Gastroesophageal sphincter (tissue), 4 donors: ENCODE measurements at regions not wholly inside any gene's neighbourhood (a gene's known extent, or its start where the extent isn't known, plus 50 kb on each side); places are given as distances from the start of the nearest gene placed in this dataset.

Source experiments
- ATAC-seq: fragments of 150-250 bp; one replicate; pipeline ENCODE4 v1.9.1; 2016; ENCODE audit warnings: mild to moderate bottlenecking, moderate library complexity
- H3K27ac ChIP-seq, 4 donors: fragments of 200-600 bp; sonication (generic) in 3 of 4; 1 replicate in 3 of 4; 2 replicates in 1 of 4; pipeline ENCODE4 v1.5.1; 2016 to 2019
- H3K27me3 ChIP-seq: fragments of 200-600 bp; sonication (generic); one replicate; pipeline ENCODE4 v1.5.1; 2019
- H3K36me3 ChIP-seq, 2 donors: fragments of 200-600 bp; sonication (generic); one replicate each; pipeline ENCODE4 v1.5.1; 2019; ENCODE audit warnings: control low read depth in 1 of 2
- H3K4me1 ChIP-seq, 3 donors: fragments of 200-600 bp; sonication (generic); 1 replicate in 2 of 3; 2 replicates in 1 of 3; pipeline ENCODE4 v1.5.1; 2016 to 2019; ENCODE audit warnings: control low read depth in 2 of 3
- H3K4me3 ChIP-seq, 2 donors: fragments of 200-600 bp; sonication (generic); one replicate each; pipeline ENCODE4 v1.5.1; 2019; ENCODE audit warnings: mild to moderate bottlenecking in 1 of 2, moderate library complexity in 1 of 2
- H3K9me3 ChIP-seq, 3 donors: fragments of 200-600 bp; sonication (generic); one replicate each; pipeline ENCODE4 v1.5.1; 2017 to 2019; ENCODE audit warnings: control low read depth in 2 of 3
- CTCF ChIP-seq, 4 experiments: fragments of 200-600 bp in 2 of 4; fragments of 450-650 bp in 2 of 4; sonication (generic) in 1 of 4; IDR thresholded peaks; one replicate each; pipeline ENCODE4 v1.5.1; 2017 to 2019; ENCODE audit warnings: antibody characterized with exemption in 4 of 4, mild to moderate bottlenecking in 2 of 4, moderate library complexity in 2 of 4
- EP300 ChIP-seq: sonication (generic); formaldehyde crosslinking; IDR thresholded peaks from one replicate; pipeline ENCODE4 v1.6.1; 2017; ENCODE audit warnings: antibody characterized with exemption, mild to moderate bottlenecking
- POLR2A ChIP-seq, 2 donors: fragments of 450-650 bp; IDR thresholded peaks; one replicate each; pipeline ENCODE4 v1.6.1; 2017; ENCODE audit warnings: antibody characterized with exemption in 2 of 2, mild to moderate bottlenecking in 2 of 2, moderate library complexity in 1 of 2
- POLR2AphosphoS5 ChIP-seq: sonication (generic); formaldehyde crosslinking; IDR thresholded peaks from one replicate; pipeline ENCODE4 v1.6.1; 2017; ENCODE audit warnings: antibody characterized with exemption
- WGBS, 2 donors: methylation state at CpG; one replicate each; pipeline ENCODE4 v1.1.5; 2018; ENCODE audit warnings: low coverage in 1 of 2; 5-methylcytosine and 5-hydroxymethylcytosine counted together

GRCh38 chr4:43399726-43400125 is 507.2 kb downstream of the GRXCR1 start:
- WGBS, 2 donors: 60 to 65% methylated on average over 3 of the region's 3 CpGs
- Histone ChIP-seq H3K4me3 (no peak overlapping the region), H3K27ac (no peak overlapping the region), H3K27me3 (no peaks in the 10 kb centered on the region), H3K4me1 (no peaks in the 10 kb centered on the region), H3K36me3 (no peaks in the 10 kb centered on the region), H3K9me3 (no peaks in the 10 kb centered on the region)
- TF ChIP-seq POLR2AphosphoS5 (no peak), POLR2A (IDR thresholded peaks at IDR 0.05) (no peak), CTCF (IDR thresholded peaks at IDR 0.05) (no peak)
- ATAC-seq: no peak

- Histone ChIP-seq H3K4me1 (no peaks in the 10 kb centered on the region), H3K9me3 (no peaks in the 10 kb centered on the region), H3K27ac (no peak overlapping the region), H3K36me3 (no peaks in the 10 kb centered on the region), H3K27me3 (no peaks in the 10 kb centered on the region), H3K4me3 (no peak overlapping the region)
- ATAC-seq: no peak
- 71 to 92% methylated on average over 1 of the region's 1 CpG for WGBS, 2 donors
- no peak for TF ChIP-seq POLR2A (IDR thresholded peaks at IDR 0.05)
- no peak for TF ChIP-seq EP300
- TF ChIP-seq CTCF (IDR thresholded peaks at IDR 0.05): no peak
- no peak for TF ChIP-seq POLR2AphosphoS5
Observed at GRCh38 chr4:43402393-43402792, 509.9 kb downstream of the GRXCR1 start.

- WGBS, 2 donors: 100% methylated on average over 2 of the region's 9 CpGs; no CpG with 5 or more reads in 1 of the 2 donors
- no peaks in the 10 kb centered on the region for H3K9me3 ChIP-seq
- H3K27me3 ChIP-seq: no peaks in the 10 kb centered on the region
- no peaks in the 10 kb centered on the region for H3K4me1 ChIP-seq
- TF ChIP-seq POLR2A (IDR thresholded peaks at IDR 0.05) (no peak), EP300 (no peak), CTCF (IDR thresholded peaks at IDR 0.05) (no peak), POLR2AphosphoS5 (no peak)
- no peak for ATAC-seq
- H3K36me3 ChIP-seq: no peaks in the 10 kb centered on the region
- no peak overlapping the region for H3K4me3 ChIP-seq
- H3K27ac ChIP-seq: no peak overlapping the region
Observed at GRCh38 chr4:43410636-43411035, 518.1 kb downstream of the GRXCR1 start.

- H3K27ac ChIP-seq: no peak overlapping the region
- H3K27me3 ChIP-seq: no peaks in the 10 kb centered on the region
- ATAC-seq: no peak
- no peaks in the 10 kb centered on the region for H3K36me3 ChIP-seq
- no peaks in the 10 kb centered on the region for H3K9me3 ChIP-seq
- TF ChIP-seq POLR2AphosphoS5 (no peak), CTCF (IDR thresholded peaks at IDR 0.05) (no peak), POLR2A (IDR thresholded peaks at IDR 0.05) (no peak)
- H3K4me1 ChIP-seq: no peaks in the 10 kb centered on the region
- H3K4me3 ChIP-seq: no peak overlapping the region
Observed at GRCh38 chr4:43411226-43411625, 518.7 kb downstream of the GRXCR1 start.

GRCh38 chr4:43423276-43423675 is 530.8 kb downstream of the GRXCR1 start:
- Histone ChIP-seq H3K27ac (no peak overlapping the region), H3K9me3 (no peaks in the 10 kb centered on the region), H3K4me1 (no peaks in the 10 kb centered on the region), H3K36me3 (no peaks in the 10 kb centered on the region), H3K27me3 (no peaks in the 10 kb centered on the region), H3K4me3 (no peak overlapping the region)
- TF ChIP-seq EP300 (no peak), POLR2A (IDR thresholded peaks at IDR 0.05) (no peak), POLR2AphosphoS5 (no peak), CTCF (IDR thresholded peaks at IDR 0.05) (no peak)
- 11 to 29% methylated on average over 1 of the region's 1 CpG for WGBS, 2 donors
- ATAC-seq: no peak
